GM12878 (cell line): ENCODE measurements at regions not wholly inside any gene's neighbourhood (a gene's known extent, or its start where the extent isn't known, plus 50 kb on each side); places are given as distances from the start of the nearest gene placed in this dataset.

Source experiments
- BCL11A ChIP-seq: IDR thresholded peaks from 2 replicates; pipeline ENCODE4 v1.6.1; 2011; ENCODE audit warnings: low read depth, low read length
- FOS ChIP-seq: IDR thresholded peaks from 3 replicates; pipeline ENCODE4 v1.6.1; 2011; ENCODE audit warnings: borderline replicate concordance; ENCODE audit not compliant: insufficient read length; ENCODE audit errors: extremely low read depth
- SREBF1 ChIP-seq: IDR thresholded peaks from 2 replicates; pipeline ENCODE4 v1.6.1; 2012; ENCODE audit warnings: mild to moderate bottlenecking, low read length
- SUZ12 ChIP-seq: fragments of 200-600 bp; sonication (generic); IDR thresholded peaks from one replicate; pipeline ENCODE4 v1.6.1; 2018; ENCODE audit warnings: antibody characterized with exemption, mild to moderate bottlenecking; ENCODE audit not compliant: unreplicated experiment
- TF ChIP-seq, protein P1 (sequence below): IDR thresholded peaks from 2 replicates; pipeline ENCODE4 v1.6.1; 2012; ENCODE audit warnings: mild to moderate bottlenecking, low read depth, low read length
- TF ChIP-seq, protein P2 (sequence below): fragments of 450-650 bp; IDR thresholded peaks from 2 replicates; pipeline ENCODE4 v1.6.1; 2017; ENCODE audit warnings: mild to moderate bottlenecking, moderate library complexity
- TF ChIP-seq, protein P3 (sequence below): fragments of 450-650 bp; IDR thresholded peaks from 2 replicates; pipeline ENCODE4 v1.6.1; 2018; ENCODE audit warnings: mild to moderate bottlenecking, low read depth, moderate library complexity; ENCODE audit not compliant: partially characterized antibody
- TF ChIP-seq, protein P4 (sequence below): IDR thresholded peaks from 2 replicates; pipeline ENCODE4 v1.6.1; 2012; ENCODE audit warnings: low read depth, low read length, improper control_type of control experiment
- TF ChIP-seq, protein P5 (sequence below): fragments of 450-650 bp; IDR thresholded peaks from 2 replicates; pipeline ENCODE4 v1.6.1; 2016; ENCODE audit warnings: mild to moderate bottlenecking, moderate library complexity, borderline replicate concordance

DNA sequence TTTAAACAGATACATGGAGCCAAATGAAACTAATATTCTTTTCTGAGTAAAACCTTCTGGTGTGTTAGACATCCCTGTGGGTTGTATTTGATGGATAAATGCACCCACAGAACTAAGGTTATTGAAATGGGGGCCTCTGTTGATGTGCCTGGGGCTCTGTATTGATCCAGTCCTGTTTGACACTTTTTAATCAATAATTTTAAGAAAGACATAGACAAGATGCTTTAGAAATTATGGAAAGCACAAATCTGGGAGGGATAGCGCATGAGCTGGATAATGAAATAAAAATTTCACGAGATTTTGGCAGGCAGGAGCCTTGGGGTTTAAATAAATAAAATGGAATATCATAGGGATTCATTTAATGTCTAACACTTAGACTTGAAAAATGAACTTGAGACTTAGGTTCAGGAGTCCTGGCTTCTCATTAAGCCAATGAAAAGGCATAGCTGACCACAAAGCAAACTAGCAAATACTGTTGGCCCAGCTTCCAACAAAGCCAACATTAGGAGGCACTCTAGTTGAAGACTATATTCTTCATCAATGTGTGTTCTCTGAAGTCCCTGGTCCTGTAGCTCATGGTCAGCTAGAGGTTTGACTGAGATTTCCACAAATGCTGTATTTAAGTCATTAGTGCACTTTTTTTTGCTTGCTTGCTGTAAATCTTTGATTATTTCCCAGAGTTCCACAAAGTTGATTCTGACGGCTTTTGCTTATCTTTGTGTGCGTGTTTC, 64.2 kb upstream of the SH3RF3 start (continued):
- TF ChIP-seq, protein P1, sequence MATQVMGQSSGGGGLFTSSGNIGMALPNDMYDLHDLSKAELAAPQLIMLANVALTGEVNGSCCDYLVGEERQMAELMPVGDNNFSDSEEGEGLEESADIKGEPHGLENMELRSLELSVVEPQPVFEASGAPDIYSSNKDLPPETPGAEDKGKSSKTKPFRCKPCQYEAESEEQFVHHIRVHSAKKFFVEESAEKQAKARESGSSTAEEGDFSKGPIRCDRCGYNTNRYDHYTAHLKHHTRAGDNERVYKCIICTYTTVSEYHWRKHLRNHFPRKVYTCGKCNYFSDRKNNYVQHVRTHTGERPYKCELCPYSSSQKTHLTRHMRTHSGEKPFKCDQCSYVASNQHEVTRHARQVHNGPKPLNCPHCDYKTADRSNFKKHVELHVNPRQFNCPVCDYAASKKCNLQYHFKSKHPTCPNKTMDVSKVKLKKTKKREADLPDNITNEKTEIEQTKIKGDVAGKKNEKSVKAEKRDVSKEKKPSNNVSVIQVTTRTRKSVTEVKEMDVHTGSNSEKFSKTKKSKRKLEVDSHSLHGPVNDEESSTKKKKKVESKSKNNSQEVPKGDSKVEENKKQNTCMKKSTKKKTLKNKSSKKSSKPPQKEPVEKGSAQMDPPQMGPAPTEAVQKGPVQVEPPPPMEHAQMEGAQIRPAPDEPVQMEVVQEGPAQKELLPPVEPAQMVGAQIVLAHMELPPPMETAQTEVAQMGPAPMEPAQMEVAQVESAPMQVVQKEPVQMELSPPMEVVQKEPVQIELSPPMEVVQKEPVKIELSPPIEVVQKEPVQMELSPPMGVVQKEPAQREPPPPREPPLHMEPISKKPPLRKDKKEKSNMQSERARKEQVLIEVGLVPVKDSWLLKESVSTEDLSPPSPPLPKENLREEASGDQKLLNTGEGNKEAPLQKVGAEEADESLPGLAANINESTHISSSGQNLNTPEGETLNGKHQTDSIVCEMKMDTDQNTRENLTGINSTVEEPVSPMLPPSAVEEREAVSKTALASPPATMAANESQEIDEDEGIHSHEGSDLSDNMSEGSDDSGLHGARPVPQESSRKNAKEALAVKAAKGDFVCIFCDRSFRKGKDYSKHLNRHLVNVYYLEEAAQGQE, result no peak
- TF ChIP-seq, protein P2, sequence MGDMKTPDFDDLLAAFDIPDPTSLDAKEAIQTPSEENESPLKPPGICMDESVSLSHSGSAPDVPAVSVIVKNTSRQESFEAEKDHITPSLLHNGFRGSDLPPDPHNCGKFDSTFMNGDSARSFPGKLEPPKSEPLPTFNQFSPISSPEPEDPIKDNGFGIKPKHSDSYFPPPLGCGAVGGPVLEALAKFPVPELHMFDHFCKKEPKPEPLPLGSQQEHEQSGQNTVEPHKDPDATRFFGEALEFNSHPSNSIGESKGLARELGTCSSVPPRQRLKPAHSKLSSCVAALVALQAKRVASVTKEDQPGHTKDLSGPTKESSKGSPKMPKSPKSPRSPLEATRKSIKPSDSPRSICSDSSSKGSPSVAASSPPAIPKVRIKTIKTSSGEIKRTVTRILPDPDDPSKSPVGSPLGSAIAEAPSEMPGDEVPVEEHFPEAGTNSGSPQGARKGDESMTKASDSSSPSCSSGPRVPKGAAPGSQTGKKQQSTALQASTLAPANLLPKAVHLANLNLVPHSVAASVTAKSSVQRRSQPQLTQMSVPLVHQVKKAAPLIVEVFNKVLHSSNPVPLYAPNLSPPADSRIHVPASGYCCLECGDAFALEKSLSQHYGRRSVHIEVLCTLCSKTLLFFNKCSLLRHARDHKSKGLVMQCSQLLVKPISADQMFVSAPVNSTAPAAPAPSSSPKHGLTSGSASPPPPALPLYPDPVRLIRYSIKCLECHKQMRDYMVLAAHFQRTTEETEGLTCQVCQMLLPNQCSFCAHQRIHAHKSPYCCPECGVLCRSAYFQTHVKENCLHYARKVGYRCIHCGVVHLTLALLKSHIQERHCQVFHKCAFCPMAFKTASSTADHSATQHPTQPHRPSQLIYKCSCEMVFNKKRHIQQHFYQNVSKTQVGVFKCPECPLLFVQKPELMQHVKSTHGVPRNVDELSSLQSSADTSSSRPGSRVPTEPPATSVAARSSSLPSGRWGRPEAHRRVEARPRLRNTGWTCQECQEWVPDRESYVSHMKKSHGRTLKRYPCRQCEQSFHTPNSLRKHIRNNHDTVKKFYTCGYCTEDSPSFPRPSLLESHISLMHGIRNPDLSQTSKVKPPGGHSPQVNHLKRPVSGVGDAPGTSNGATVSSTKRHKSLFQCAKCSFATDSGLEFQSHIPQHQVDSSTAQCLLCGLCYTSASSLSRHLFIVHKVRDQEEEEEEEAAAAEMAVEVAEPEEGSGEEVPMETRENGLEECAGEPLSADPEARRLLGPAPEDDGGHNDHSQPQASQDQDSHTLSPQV, result no peak
- TF ChIP-seq, protein P3, sequence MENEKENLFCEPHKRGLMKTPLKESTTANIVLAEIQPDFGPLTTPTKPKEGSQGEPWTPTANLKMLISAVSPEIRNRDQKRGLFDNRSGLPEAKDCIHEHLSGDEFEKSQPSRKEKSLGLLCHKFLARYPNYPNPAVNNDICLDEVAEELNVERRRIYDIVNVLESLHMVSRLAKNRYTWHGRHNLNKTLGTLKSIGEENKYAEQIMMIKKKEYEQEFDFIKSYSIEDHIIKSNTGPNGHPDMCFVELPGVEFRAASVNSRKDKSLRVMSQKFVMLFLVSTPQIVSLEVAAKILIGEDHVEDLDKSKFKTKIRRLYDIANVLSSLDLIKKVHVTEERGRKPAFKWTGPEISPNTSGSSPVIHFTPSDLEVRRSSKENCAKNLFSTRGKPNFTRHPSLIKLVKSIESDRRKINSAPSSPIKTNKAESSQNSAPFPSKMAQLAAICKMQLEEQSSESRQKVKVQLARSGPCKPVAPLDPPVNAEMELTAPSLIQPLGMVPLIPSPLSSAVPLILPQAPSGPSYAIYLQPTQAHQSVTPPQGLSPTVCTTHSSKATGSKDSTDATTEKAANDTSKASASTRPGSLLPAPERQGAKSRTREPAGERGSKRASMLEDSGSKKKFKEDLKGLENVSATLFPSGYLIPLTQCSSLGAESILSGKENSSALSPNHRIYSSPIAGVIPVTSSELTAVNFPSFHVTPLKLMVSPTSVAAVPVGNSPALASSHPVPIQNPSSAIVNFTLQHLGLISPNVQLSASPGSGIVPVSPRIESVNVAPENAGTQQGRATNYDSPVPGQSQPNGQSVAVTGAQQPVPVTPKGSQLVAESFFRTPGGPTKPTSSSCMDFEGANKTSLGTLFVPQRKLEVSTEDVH, result no peak
- no peak for TF ChIP-seq FOS
- TF ChIP-seq, protein P4, sequence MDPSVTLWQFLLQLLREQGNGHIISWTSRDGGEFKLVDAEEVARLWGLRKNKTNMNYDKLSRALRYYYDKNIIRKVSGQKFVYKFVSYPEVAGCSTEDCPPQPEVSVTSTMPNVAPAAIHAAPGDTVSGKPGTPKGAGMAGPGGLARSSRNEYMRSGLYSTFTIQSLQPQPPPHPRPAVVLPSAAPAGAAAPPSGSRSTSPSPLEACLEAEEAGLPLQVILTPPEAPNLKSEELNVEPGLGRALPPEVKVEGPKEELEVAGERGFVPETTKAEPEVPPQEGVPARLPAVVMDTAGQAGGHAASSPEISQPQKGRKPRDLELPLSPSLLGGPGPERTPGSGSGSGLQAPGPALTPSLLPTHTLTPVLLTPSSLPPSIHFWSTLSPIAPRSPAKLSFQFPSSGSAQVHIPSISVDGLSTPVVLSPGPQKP, result no peak
- no peak for TF ChIP-seq SUZ12
- no peak for TF ChIP-seq BCL11A
- TF ChIP-seq, protein P5, sequence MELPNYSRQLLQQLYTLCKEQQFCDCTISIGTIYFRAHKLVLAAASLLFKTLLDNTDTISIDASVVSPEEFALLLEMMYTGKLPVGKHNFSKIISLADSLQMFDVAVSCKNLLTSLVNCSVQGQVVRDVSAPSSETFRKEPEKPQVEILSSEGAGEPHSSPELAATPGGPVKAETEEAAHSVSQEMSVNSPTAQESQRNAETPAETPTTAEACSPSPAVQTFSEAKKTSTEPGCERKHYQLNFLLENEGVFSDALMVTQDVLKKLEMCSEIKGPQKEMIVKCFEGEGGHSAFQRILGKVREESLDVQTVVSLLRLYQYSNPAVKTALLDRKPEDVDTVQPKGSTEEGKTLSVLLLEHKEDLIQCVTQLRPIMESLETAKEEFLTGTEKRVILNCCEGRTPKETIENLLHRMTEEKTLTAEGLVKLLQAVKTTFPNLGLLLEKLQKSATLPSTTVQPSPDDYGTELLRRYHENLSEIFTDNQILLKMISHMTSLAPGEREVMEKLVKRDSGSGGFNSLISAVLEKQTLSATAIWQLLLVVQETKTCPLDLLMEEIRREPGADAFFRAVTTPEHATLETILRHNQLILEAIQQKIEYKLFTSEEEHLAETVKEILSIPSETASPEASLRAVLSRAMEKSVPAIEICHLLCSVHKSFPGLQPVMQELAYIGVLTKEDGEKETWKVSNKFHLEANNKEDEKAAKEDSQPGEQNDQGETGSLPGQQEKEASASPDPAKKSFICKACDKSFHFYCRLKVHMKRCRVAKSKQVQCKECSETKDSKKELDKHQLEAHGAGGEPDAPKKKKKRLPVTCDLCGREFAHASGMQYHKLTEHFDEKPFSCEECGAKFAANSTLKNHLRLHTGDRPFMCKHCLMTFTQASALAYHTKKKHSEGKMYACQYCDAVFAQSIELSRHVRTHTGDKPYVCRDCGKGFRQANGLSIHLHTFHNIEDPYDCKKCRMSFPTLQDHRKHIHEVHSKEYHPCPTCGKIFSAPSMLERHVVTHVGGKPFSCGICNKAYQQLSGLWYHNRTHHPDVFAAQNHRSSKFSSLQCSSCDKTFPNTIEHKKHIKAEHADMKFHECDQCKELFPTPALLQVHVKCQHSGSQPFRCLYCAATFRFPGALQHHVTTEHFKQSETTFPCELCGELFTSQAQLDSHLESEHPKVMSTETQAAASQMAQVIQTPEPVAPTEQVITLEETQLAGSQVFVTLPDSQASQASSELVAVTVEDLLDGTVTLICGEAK, result no peak
- no peak for TF ChIP-seq SREBF1
